GM21737 (cell line): ENCODE measurements at regions not wholly inside any gene's neighbourhood (a gene's known extent, or its start where the extent isn't known, plus 50 kb on each side); places are given as distances from the start of the nearest gene placed in this dataset.

ENCODE experiments used
- ATAC-seq: cut with Tn5 transposase; IDR thresholded peaks from one replicate; pipeline ENCODE4 v1.9.1; 2021; ENCODE audit warnings: mild to moderate bottlenecking, moderate library complexity; ENCODE audit not compliant: unreplicated experiment

- no peak for ATAC-seq
These were observed 122.2 kb upstream of the PDE4B start for GRCh38 chr1:65670518-65670917.

GRCh38 chr1:65674522-65674921, 118.2 kb upstream of the PDE4B start:
- ATAC-seq, result no peak

GRCh38 chr1:65679773-65680172, 112.9 kb upstream of the PDE4B start:
- no peak for ATAC-seq

GRCh38 chr1:65681096-65681495, 111.6 kb upstream of the PDE4B start:
- no peak for ATAC-seq

GRCh38 chr1:65687428-65688214, 105.1 kb upstream of the PDE4B start:
- peak; percentile 92 for ATAC-seq

- ATAC-seq, result no peak
These were observed 104.5 kb upstream of the PDE4B start for GRCh38 chr1:65688215-65688566.

GRCh38 chr1:65688848-65689247, 103.8 kb upstream of the PDE4B start:
- ATAC-seq, result no peak

GRCh38 chr1:65691152-65691900, 101.4 kb upstream of the PDE4B start:
- no peak for ATAC-seq

GRCh38 chr1:65691972-65692371, 100.7 kb upstream of the PDE4B start:
- ATAC-seq, result no peak

- ATAC-seq, result no peak
These were observed 98.6 kb upstream of the PDE4B start for GRCh38 chr1:65694126-65694525.

- no peak for ATAC-seq
These were observed 97.8 kb upstream of the PDE4B start for GRCh38 chr1:65694933-65695332.

GRCh38 chr1:65698590-65698989, 94.1 kb upstream of the PDE4B start:
- ATAC-seq, result no peak

GRCh38 chr1:65703853-65704252, 88.8 kb upstream of the PDE4B start:
- ATAC-seq, result no peak

- ATAC-seq, result no peak
These were observed 88.4 kb upstream of the PDE4B start for GRCh38 chr1:65704318-65704717.

GRCh38 chr1:65717815-65718454, 74.8 kb upstream of the PDE4B start:
- no peak for ATAC-seq

- ATAC-seq, result no peak
These were observed 73.3 kb upstream of the PDE4B start for GRCh38 chr1:65719391-65719790.

- no peak for ATAC-seq
These were observed 70.2 kb upstream of the PDE4B start for GRCh38 chr1:65722461-65722860.

GRCh38 chr1:65724151-65724550, 68.5 kb upstream of the PDE4B start:
- ATAC-seq, result no peak

- no peak for ATAC-seq
These were observed 67.6 kb upstream of the PDE4B start for GRCh38 chr1:65725064-65725463.

- no peak for ATAC-seq
These were observed 64.2 kb upstream of the PDE4B start for GRCh38 chr1:65728504-65728903.

- ATAC-seq, result no peak
These were observed 63.4 kb upstream of the PDE4B start for GRCh38 chr1:65729259-65729658.

GRCh38 chr1:65734979-65735378, 57.7 kb upstream of the PDE4B start:
- ATAC-seq, result no peak
